ENCODE measurements at regions not wholly inside any gene's neighbourhood (a gene's known extent, or its start where the extent isn't known, plus 50 kb on each side); places are given as distances from the start of the nearest gene placed in this dataset.

DNA sequence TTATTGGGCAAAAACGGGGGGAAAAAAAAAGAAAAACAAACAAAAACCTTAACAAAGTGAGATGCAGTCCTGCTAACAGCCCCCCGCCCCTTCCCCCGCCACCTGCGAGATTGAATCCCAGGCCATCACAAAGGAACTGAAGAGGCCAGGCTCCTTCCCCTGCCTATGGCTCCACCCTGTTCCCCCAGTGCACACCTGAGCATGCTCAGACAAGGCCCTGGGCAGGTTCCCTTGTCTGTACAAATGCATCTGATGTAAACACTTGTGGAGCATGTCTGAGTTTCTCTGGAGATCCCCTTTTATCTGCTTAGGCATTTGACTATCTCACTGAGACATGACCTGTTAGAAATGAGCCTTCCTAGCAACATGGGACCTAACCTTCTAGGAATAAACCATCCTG lies 983.7 kb upstream of the PABPC4L start:
- TF ChIP-seq POLR2A (IDR thresholded peaks at IDR 0.05) (no peak), POLR2AphosphoS5 (IDR thresholded peaks at IDR 0.05) (no peak)
- TF ChIP-seq, protein P1, sequence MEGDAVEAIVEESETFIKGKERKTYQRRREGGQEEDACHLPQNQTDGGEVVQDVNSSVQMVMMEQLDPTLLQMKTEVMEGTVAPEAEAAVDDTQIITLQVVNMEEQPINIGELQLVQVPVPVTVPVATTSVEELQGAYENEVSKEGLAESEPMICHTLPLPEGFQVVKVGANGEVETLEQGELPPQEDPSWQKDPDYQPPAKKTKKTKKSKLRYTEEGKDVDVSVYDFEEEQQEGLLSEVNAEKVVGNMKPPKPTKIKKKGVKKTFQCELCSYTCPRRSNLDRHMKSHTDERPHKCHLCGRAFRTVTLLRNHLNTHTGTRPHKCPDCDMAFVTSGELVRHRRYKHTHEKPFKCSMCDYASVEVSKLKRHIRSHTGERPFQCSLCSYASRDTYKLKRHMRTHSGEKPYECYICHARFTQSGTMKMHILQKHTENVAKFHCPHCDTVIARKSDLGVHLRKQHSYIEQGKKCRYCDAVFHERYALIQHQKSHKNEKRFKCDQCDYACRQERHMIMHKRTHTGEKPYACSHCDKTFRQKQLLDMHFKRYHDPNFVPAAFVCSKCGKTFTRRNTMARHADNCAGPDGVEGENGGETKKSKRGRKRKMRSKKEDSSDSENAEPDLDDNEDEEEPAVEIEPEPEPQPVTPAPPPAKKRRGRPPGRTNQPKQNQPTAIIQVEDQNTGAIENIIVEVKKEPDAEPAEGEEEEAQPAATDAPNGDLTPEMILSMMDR (IDR thresholded peaks at IDR 0.05), result no peak

Data from gastroesophageal sphincter (tissue), 3 donors.